Right lobe of liver (tissue), 6 donors: ENCODE measurements at regions not wholly inside any gene's neighbourhood (a gene's known extent, or its start where the extent isn't known, plus 50 kb on each side); places are given as distances from the start of the nearest gene placed in this dataset.

Source experiments
- ATAC-seq, 4 donors: fragments of 200-7000 bp; cut with Tn5 transposase; one replicate each; pipeline ENCODE4 v1.9.1; 2020; ENCODE audit warnings: mild to moderate bottlenecking in 4 of 4, moderate library complexity in 4 of 4
- DNase-seq, 3 donors: peaks; one replicate each; pipeline ENCODE4 v3.0.0-alpha.2; 2020
- H3K27ac ChIP-seq, 3 donors: fragments of 200-600 bp; one replicate each; pipeline ENCODE4 v1.8.0; 2022
- H3K27me3 ChIP-seq, 2 donors: fragments of 200-600 bp; one replicate each; pipeline ENCODE4 v1.8.0; 2022
- H3K36me3 ChIP-seq, 4 donors: fragments of 200-600 bp; sonication (generic) in 1 of 4; one replicate each; pipeline versions ENCODE4 v1.5.1 to v1.8.0; 2017 to 2022; ENCODE audit warnings: control low read depth in 1 of 4
- H3K4me1 ChIP-seq, 4 donors: fragments of 200-600 bp; sonication (generic) in 1 of 4; one replicate each; pipeline versions ENCODE4 v1.5.1 to v1.8.0; 2017 to 2022; ENCODE audit warnings: control low read depth in 1 of 4
- H3K4me3 ChIP-seq, 3 donors: fragments of 200-600 bp; one replicate each; pipeline ENCODE4 v1.8.0; 2022
- H3K9me3 ChIP-seq, 4 donors: fragments of 200-600 bp; sonication (generic) in 1 of 4; one replicate each; pipeline versions ENCODE4 v1.5.1 to v1.8.0; 2017 to 2022; ENCODE audit warnings: control low read depth in 1 of 4
- CTCF ChIP-seq, 4 donors: fragments of 200-600 bp in 3 of 4; fragments of 450-650 bp in 1 of 4; IDR thresholded peaks; one replicate each; pipeline versions ENCODE4 v1.5.1 to v1.8.0; 2016 to 2022; ENCODE audit warnings: antibody characterized with exemption in 4 of 4, mild to moderate bottlenecking in 2 of 4
- POLR2A ChIP-seq: fragments of 450-650 bp; IDR thresholded peaks from one replicate; pipeline ENCODE4 v1.6.1; 2017; ENCODE audit warnings: antibody characterized with exemption, mild to moderate bottlenecking
- WGBS: methylation state at CpG from one replicate; pipeline ENCODE4 v1.1.6; 2018; ENCODE audit warnings: low coverage, low lambda C conversion rate; ENCODE audit not compliant: insufficient coverage; ENCODE audit errors: missing lambda C conversion rate; 5-methylcytosine and 5-hydroxymethylcytosine counted together
- intact Hi-C, 2 donors: fragments of 100-400 bp; cut with DNase I; formaldehyde crosslinking; loops; one replicate each; pipeline versions ENCODE4 v1.11.2 to v1.14.1; 2022
- donor health status: DM: no; HTN: yes; CAD: no.
- donor health status: DM: no; HTN: no; CAD: no.
- donor health status: DM: no; HTN: no; CAD: no.
- donor health status: DM: no; HTN: yes; CAD: no.
- donor health status: DM: no; HTN: yes; CAD: no.

DNA sequence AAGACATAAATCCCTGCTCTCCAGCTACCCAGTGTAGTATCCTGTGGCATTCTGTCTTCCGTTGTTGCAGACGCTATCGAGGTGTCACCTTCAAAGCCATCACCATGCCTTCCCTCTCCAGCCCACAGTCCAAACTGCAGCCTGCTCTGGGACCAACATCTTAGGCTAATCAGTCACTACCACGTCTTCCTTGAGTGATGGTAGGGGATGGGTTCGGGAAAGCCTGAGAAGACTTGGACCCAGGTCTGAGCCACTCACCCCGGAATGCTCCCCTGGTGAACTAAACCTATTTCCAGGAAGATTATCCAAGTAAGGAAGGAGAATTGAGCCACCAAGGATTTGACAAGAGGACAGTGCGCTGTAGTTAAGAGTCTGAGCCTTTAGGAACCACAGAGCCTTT, 52.9 kb upstream of the IRX1 start:
- no peak overlapping the region for H3K4me3 ChIP-seq
- no peak overlapping the region for H3K27ac ChIP-seq
- H3K27me3 ChIP-seq: no peaks in the 10 kb centered on the region
- no peak for ATAC-seq
- no peak for DNase-seq
- H3K4me1 ChIP-seq: no peaks in the 10 kb centered on the region
- no peaks in the 10 kb centered on the region for H3K9me3 ChIP-seq
- intact Hi-C loops: no loop called here
- WGBS: 51% methylated on average over 7 of the region's 7 CpGs
- TF ChIP-seq POLR2A (no peak), CTCF (IDR thresholded peaks at IDR 0.05) (no peak)
- no peaks in the 10 kb centered on the region for H3K36me3 ChIP-seq

DNA sequence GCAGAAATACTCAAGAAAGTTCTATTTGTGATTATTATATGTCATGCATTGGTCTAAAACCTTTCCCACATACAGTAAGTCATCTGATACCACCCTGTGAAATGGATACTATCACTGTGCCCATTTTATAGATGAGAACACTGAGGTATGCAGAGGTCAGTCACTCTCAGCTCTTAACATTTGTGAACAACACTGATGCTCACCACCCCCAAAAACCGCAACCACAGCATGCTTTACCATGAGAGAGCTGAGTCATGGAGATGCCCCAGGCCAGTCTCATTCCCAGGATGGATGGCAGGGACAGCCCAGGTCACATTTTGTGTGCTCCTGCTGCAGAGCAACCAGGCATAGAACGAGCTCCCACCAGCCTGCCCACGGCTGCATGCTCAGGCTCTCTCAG, 53.5 kb upstream of the IRX1 start:
- no peak for TF ChIP-seq CTCF (IDR thresholded peaks at IDR 0.05)
- TF ChIP-seq POLR2A: no peak
- DNase-seq (no peak), ATAC-seq (no peak)
- intact Hi-C loops: no loop called here
- Histone ChIP-seq H3K4me1 (no peaks in the 10 kb centered on the region), H3K27me3 (no peaks in the 10 kb centered on the region), H3K4me3 (no peak overlapping the region), H3K9me3 (no peaks in the 10 kb centered on the region), H3K36me3 (no peaks in the 10 kb centered on the region), H3K27ac (no peak overlapping the region)
- WGBS: 60% methylated on average over 1 of the region's 3 CpGs

- ATAC-seq (no peak), DNase-seq (no peak)
- Histone ChIP-seq H3K4me3 (no peak overlapping the region), H3K27ac (no peak overlapping the region), H3K27me3 (no peaks in the 10 kb centered on the region), H3K9me3 (no peaks in the 10 kb centered on the region), H3K36me3 (no peaks in the 10 kb centered on the region), H3K4me1 (no peaks in the 10 kb centered on the region)
- WGBS: 71% methylated on average over 5 of the region's 8 CpGs
- intact Hi-C loops: no loop called here
- no peak for TF ChIP-seq CTCF (IDR thresholded peaks at IDR 0.05)
- TF ChIP-seq POLR2A: no peak
These were observed 56.7 kb upstream of the IRX1 start for GRCh38 chr5:3538886-3539285.

DNA sequence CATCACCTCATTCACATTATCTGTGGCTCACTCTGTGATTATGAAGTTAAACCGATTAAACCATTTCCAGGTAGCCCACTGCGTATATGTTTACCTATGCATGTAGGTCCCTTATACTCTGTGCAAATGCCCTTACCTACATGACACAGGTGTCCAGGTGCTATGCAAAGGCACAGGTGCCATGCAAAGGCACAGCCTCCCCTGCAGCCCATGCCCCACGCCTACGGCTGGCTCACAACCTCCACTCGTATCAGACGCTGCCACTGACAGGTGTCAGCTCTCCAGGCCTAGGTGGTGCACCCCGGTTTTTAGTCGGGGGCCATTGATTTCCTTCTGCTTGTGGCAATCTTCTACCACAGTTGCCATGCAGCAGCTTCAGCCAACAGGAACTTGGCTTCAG, 57.7 kb upstream of the IRX1 start:
- Histone ChIP-seq H3K27me3 (no peaks in the 10 kb centered on the region), H3K9me3 (no peaks in the 10 kb centered on the region), H3K36me3 (no peaks in the 10 kb centered on the region), H3K4me1 (no peaks in the 10 kb centered on the region), H3K27ac (no peak overlapping the region), H3K4me3 (no peak overlapping the region)
- intact Hi-C loops: no loop called here
- no peak for TF ChIP-seq CTCF (IDR thresholded peaks at IDR 0.05)
- DNase-seq (no peak), ATAC-seq (no peak)
- WGBS: 88% methylated on average over 6 of the region's 8 CpGs
